ENCODE measurements at regions not wholly inside any gene's neighbourhood (a gene's known extent, or its start where the extent isn't known, plus 50 kb on each side); places are given as distances from the start of the nearest gene placed in this dataset.

GRCh38 chr6:54710456-54710855, 136.1 kb upstream of the FAM83B start:
- no peak for DNase-seq
- TF ChIP-seq, protein P1, sequence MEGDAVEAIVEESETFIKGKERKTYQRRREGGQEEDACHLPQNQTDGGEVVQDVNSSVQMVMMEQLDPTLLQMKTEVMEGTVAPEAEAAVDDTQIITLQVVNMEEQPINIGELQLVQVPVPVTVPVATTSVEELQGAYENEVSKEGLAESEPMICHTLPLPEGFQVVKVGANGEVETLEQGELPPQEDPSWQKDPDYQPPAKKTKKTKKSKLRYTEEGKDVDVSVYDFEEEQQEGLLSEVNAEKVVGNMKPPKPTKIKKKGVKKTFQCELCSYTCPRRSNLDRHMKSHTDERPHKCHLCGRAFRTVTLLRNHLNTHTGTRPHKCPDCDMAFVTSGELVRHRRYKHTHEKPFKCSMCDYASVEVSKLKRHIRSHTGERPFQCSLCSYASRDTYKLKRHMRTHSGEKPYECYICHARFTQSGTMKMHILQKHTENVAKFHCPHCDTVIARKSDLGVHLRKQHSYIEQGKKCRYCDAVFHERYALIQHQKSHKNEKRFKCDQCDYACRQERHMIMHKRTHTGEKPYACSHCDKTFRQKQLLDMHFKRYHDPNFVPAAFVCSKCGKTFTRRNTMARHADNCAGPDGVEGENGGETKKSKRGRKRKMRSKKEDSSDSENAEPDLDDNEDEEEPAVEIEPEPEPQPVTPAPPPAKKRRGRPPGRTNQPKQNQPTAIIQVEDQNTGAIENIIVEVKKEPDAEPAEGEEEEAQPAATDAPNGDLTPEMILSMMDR (IDR thresholded peaks at IDR 0.05) = no peak
- TF ChIP-seq POLR2A (IDR thresholded peaks at IDR 0.05) = no peak
- H3K36me3 ChIP-seq = no peaks in the 10 kb centered on the region
- H3K4me1 ChIP-seq = no peaks in the 10 kb centered on the region
- no peaks in the 10 kb centered on the region for H3K27me3 ChIP-seq
- H3K9me3 ChIP-seq = no peaks in the 10 kb centered on the region
- intact Hi-C loops (cut with DNase I; ENCODE audit: low total_unique reads) = no loop called here
- no peak overlapping the region for H3K27ac ChIP-seq
- H3K4me3 ChIP-seq = no peak overlapping the region

- Histone ChIP-seq H3K4me1 (no peaks in the 10 kb centered on the region), H3K27ac (no peak overlapping the region), H3K9me3 (no peaks in the 10 kb centered on the region), H3K4me3 (no peak overlapping the region), H3K27me3 (no peaks in the 10 kb centered on the region), H3K36me3 (no peaks in the 10 kb centered on the region)
- intact Hi-C loops (cut with DNase I; ENCODE audit: low total_unique reads) = no loop called here
- TF ChIP-seq POLR2A (IDR thresholded peaks at IDR 0.05) = no peak
- TF ChIP-seq, protein P1 (IDR thresholded peaks at IDR 0.05) = no peak
- no peak for DNase-seq
Observed at GRCh38 chr6:54716010-54716409, 130.6 kb upstream of the FAM83B start.

- TF ChIP-seq POLR2A (IDR thresholded peaks at IDR 0.05) = no peak
- TF ChIP-seq, protein P1 (IDR thresholded peaks at IDR 0.05) = no peak
- Histone ChIP-seq H3K4me3 (no peak overlapping the region), H3K36me3 (no peaks in the 10 kb centered on the region), H3K27ac (no peak overlapping the region), H3K4me1 (no peaks in the 10 kb centered on the region), H3K9me3 (no peaks in the 10 kb centered on the region), H3K27me3 (no peaks in the 10 kb centered on the region)
- DNase-seq = no peak
- intact Hi-C loops (cut with DNase I; ENCODE audit: low total_unique reads) = no loop called here
Observed at GRCh38 chr6:54716877-54717276, 129.7 kb upstream of the FAM83B start.

DNA sequence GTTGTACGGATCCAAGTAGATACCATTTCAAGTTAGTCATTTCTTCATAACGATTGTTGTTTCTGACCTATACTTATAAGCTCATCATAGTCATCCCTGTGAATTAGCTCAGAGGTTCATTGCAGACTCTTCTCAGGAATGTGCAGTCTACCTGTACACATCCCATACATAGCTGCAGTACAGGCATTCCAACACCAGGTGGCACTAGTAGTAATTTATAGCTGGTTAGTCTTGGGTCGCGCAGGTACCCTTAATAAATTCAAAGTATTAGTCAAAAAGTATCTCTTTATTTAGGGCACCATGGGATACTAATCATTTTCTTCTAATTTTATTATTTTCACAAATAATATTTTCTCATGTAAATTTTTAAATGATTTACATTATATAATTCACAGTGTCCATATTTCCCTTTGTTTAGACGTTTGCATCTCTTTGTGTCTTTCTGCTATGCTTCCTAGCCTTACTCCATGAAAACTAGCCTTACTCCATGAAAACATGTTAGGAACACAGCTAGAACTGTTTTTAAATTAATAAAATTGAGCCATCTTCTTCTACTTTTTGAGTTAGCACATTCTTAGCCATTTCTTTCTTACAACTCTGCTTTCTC, 128.6 kb upstream of the FAM83B start:
- Histone ChIP-seq H3K4me1 (no peaks in the 10 kb centered on the region), H3K27ac (no peak overlapping the region), H3K27me3 (no peaks in the 10 kb centered on the region), H3K4me3 (no peak overlapping the region), H3K9me3 (no peaks in the 10 kb centered on the region), H3K36me3 (no peaks in the 10 kb centered on the region)
- TF ChIP-seq, protein P1 (IDR thresholded peaks at IDR 0.05) = peak in 3 of 4 experiments; percentile 6 to 30 (median 13)
- no peak for TF ChIP-seq POLR2A (IDR thresholded peaks at IDR 0.05)
- DNase-seq = peak in 1 of 2 donors; percentile 21
- intact Hi-C loops (cut with DNase I; ENCODE audit: low total_unique reads) = no loop called here

- TF ChIP-seq, protein P1 (IDR thresholded peaks at IDR 0.05) = no peak
- no peak for TF ChIP-seq POLR2A (IDR thresholded peaks at IDR 0.05)
- Histone ChIP-seq H3K4me3 (no peak overlapping the region), H3K36me3 (no peaks in the 10 kb centered on the region), H3K4me1 (no peaks in the 10 kb centered on the region), H3K27me3 (no peaks in the 10 kb centered on the region), H3K9me3 (no peaks in the 10 kb centered on the region), H3K27ac (no peak overlapping the region)
- intact Hi-C loops (cut with DNase I; ENCODE audit: low total_unique reads) = no loop called here
- no peak for DNase-seq
Observed at GRCh38 chr6:54718541-54719023, 128.0 kb upstream of the FAM83B start.

Measured in uterus (tissue), 3 donors.